GM12878 (cell line): ENCODE measurements at regions not wholly inside any gene's neighbourhood (a gene's known extent, or its start where the extent isn't known, plus 50 kb on each side); places are given as distances from the start of the nearest gene placed in this dataset.

ENCODE experiments used
- ATAC-seq: fragments of 200-7000 bp; cut with Tn5 transposase; 3 replicates; pipeline ENCODE4 v1.9.1; 2020; ENCODE audit warnings: mild to moderate bottlenecking, moderate library complexity
- BruUV-seq: library from RNA; stranded (reverse); fragments of 400-500 nt; replicated peaks from 2 replicates; lab custom pipeline; 2021; lab: Mats Ljungman, UMichigan
- CTCF ChIA-PET: fragments of 300-600 bp; sonication (Branson Sonifier 250); formaldehyde crosslinking; extraction: SDS; loops from one replicate; lab custom pipeline; 2021; ENCODE audit warnings: inconsistent platforms; lab: Yijun Ruan, JAX
- POLR2A ChIA-PET: fragments of 350-600 bp; formaldehyde crosslinking; extraction: SDS; loops from one replicate; lab custom pipeline; 2021; ENCODE audit warnings: inconsistent platforms; lab: Charles Lee
- RAD21 ChIA-PET: fragments of 300-600 bp; sonication (Branson Sonifier 250); formaldehyde crosslinking; loops from one replicate; lab custom pipeline; 2023; ENCODE audit warnings: antibody characterized with exemption; ENCODE audit not compliant: unreplicated experiment; lab: Charles Lee
- SMC1A ChIA-PET: fragments of 300-600 bp; sonication (Branson Sonifier 250); formaldehyde crosslinking; loops from one replicate; lab custom pipeline; 2023; ENCODE audit not compliant: unreplicated experiment, uncharacterized antibody; lab: Charles Lee
- DNase-seq: peaks from one replicate; pipeline ENCODE4 v3.0.0-alpha.2; 2011; ENCODE audit warnings: low read depth, low spot score
- FAIRE-seq: peaks from 3 replicates; lab custom pipeline; 2011; peaks lifted over from hg19 to GRCh38; lab: Jason Lieb, UNC
- H2AFZ ChIP-seq: 2 replicates; pipeline ENCODE4 v1.6.0; 2011; ENCODE audit warnings: low read depth, low read length, control low read depth; ENCODE audit not compliant: control insufficient read depth
- H3K27ac ChIP-seq: 2 replicates; pipeline ENCODE4 v1.5.1; 2011; ENCODE audit warnings: control low read depth; ENCODE audit not compliant: control insufficient read depth, insufficient read depth
- H3K27me3 ChIP-seq, 2 experiments: replicated peaks in 1 of 2; 2 replicates each; pipeline versions ENCODE4 v1.6.0 to v1.6.1; 2011; ENCODE audit warnings: low read length in 1 of 2; ENCODE audit not compliant: control insufficient read depth in 2 of 2, insufficient read depth in 2 of 2
- H3K36me3 ChIP-seq, 2 experiments: 2 replicates each; pipeline ENCODE4 v1.5.1; 2011; ENCODE audit warnings: low read length in 1 of 2; ENCODE audit not compliant: control insufficient read depth in 2 of 2, insufficient read depth in 2 of 2
- H3K4me1 ChIP-seq: 2 replicates; pipeline ENCODE4 v1.6.1; 2011; ENCODE audit warnings: mild to moderate bottlenecking, low read length, moderate library complexity, mixed read lengths; ENCODE audit not compliant: control insufficient read depth, insufficient read depth
- H3K4me2 ChIP-seq: 2 replicates; pipeline ENCODE4 v1.6.0; 2011; ENCODE audit warnings: control low read depth; ENCODE audit not compliant: control insufficient read depth, insufficient read depth
- H3K4me3 ChIP-seq: fragments of 200-600 bp; sonication (generic); 2 replicates; pipeline ENCODE4 v1.5.1; 2016
- H3K79me2 ChIP-seq: 2 replicates; pipeline ENCODE4 v1.6.0; 2011; ENCODE audit warnings: low read length; ENCODE audit not compliant: control insufficient read depth, insufficient read depth
- H3K9ac ChIP-seq: 2 replicates; pipeline ENCODE4 v1.8.0; 2011; ENCODE audit warnings: low read length, control low read depth, mixed read lengths; ENCODE audit not compliant: control insufficient read depth, insufficient read depth
- H3K9me3 ChIP-seq: replicated peaks from 3 replicates; pipeline ENCODE4 v1.5.1; 2011; ENCODE audit warnings: mild to moderate bottlenecking, low read length; ENCODE audit not compliant: control insufficient read depth, insufficient read depth
- H4K20me1 ChIP-seq: 2 replicates; pipeline ENCODE4 v1.6.0; 2011; ENCODE audit not compliant: control insufficient read depth, insufficient read depth
- ATF7 ChIP-seq: fragments of 450-650 bp; IDR thresholded peaks from 2 replicates; pipeline ENCODE4 v1.6.1; 2016; ENCODE audit warnings: low read depth, mild to moderate bottlenecking
- DPF2 ChIP-seq: fragments of 450-650 bp; IDR thresholded peaks from 2 replicates; pipeline ENCODE4 v1.6.1; 2017; ENCODE audit warnings: mild to moderate bottlenecking
- EZH2 ChIP-seq: IDR thresholded peaks from 2 replicates; pipeline ENCODE4 v1.6.1; 2012; ENCODE audit warnings: low read depth, mild to moderate bottlenecking, control low read depth, inconsistent platforms, low read length, borderline replicate concordance; ENCODE audit not compliant: control insufficient read depth
- MTA3 ChIP-seq: IDR thresholded peaks from 2 replicates; pipeline ENCODE4 v1.6.1; 2012; ENCODE audit warnings: low read length, inconsistent platforms, borderline replicate concordance
- MXI1 ChIP-seq: fragments of 150-350 bp; IDR thresholded peaks from 2 replicates; pipeline ENCODE4 v1.6.1; 2011; ENCODE audit warnings: low read depth, mild to moderate bottlenecking, inconsistent platforms, low read length, improper control_type of control experiment
- NFIC ChIP-seq: IDR thresholded peaks from 2 replicates; pipeline ENCODE4 v1.6.1; 2012; ENCODE audit warnings: low read depth, mild to moderate bottlenecking, inconsistent platforms, low read length, moderate library complexity
- NR2C2 ChIP-seq: IDR thresholded peaks from 2 replicates; pipeline ENCODE4 v1.6.1; 2011; ENCODE audit warnings: borderline replicate concordance, low read depth; ENCODE audit not compliant: control insufficient read depth, insufficient read length
- PAX5 ChIP-seq: IDR thresholded peaks from 2 replicates; pipeline ENCODE4 v1.6.1; 2011; ENCODE audit warnings: low read depth, low read length, borderline replicate concordance
- RB1 ChIP-seq: fragments of 450-650 bp; formaldehyde crosslinking; IDR thresholded peaks from 2 replicates; pipeline ENCODE4 v1.6.1; 2017; ENCODE audit warnings: mild to moderate bottlenecking, borderline replicate concordance
- RCOR1 ChIP-seq: conservative IDR thresholded peaks from 2 replicates; pipeline ENCODE4 v1.6.1; 2012; ENCODE audit warnings: low read depth, low read length, improper control_type of control experiment
- RFX5 ChIP-seq: IDR thresholded peaks from 2 replicates; pipeline ENCODE4 v1.6.1; 2011; ENCODE audit warnings: low read depth, low read length, improper control_type of control experiment
- SREBF2 ChIP-seq: IDR thresholded peaks from 2 replicates; pipeline ENCODE4 v1.6.1; 2012; ENCODE audit warnings: mild to moderate bottlenecking, low read length
- STAT1 ChIP-seq: fragments of 450-650 bp; conservative IDR thresholded peaks from 2 replicates; pipeline ENCODE4 v1.6.1; 2014; ENCODE audit warnings: antibody characterized with exemption, mild to moderate bottlenecking
- SUPT20H ChIP-seq: IDR thresholded peaks from 2 replicates; pipeline ENCODE4 v1.6.1; 2011; ENCODE audit warnings: low read depth, mild to moderate bottlenecking, low read length, moderate library complexity, borderline replicate concordance; ENCODE audit not compliant: control insufficient read depth
- SUZ12 ChIP-seq: fragments of 200-600 bp; sonication (generic); IDR thresholded peaks from one replicate; pipeline ENCODE4 v1.6.1; 2018; ENCODE audit warnings: antibody characterized with exemption, mild to moderate bottlenecking; ENCODE audit not compliant: unreplicated experiment
- TARDBP ChIP-seq: IDR thresholded peaks from 2 replicates; pipeline ENCODE4 v1.6.1; 2016; ENCODE audit warnings: borderline replicate concordance
- ZZZ3 ChIP-seq: IDR thresholded peaks from 2 replicates; pipeline ENCODE4 v1.6.1; 2011; ENCODE audit warnings: low read depth; ENCODE audit not compliant: control insufficient read depth, insufficient read length
- WGBS: methylation state at CpG from one replicate; pipeline ENCODE4 v1.1.6; 2016; ENCODE audit warnings: low lambda C conversion rate; ENCODE audit not compliant: insufficient replicate concordance, insufficient coverage; ENCODE audit errors: missing lambda C conversion rate; 5-methylcytosine and 5-hydroxymethylcytosine counted together
- in situ Hi-C: fragments of 300-500 bp; cut with MboI; formaldehyde crosslinking; loops from 9 replicates; pipeline ENCODE4 v1.14.3; 2018; ENCODE audit warnings: mixed read lengths
- intact Hi-C: fragments of 100-400 bp; cut with micrococcal nuclease; formaldehyde crosslinking; loops from one replicate; pipeline ENCODE4 v1.14.2; 2022; ENCODE audit not compliant: unreplicated experiment

DNA sequence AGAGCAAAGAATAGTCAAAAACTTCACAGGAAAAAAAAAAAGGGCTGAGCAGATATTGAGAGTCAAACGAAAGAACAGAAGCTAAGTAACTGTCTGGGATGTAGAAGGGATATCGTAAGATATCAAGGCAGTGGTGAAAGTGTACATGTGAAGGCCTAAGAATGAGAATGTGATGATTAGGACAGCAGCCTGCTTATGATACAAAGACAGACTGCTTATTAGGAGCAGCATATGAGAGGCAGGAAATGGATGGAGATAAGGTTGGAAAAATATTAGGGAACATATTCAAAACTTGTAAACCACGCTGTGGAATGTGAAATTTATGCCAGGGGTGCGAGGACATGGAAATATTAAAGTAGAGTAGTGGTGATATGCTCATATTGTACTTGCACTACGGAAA, 133.1 kb upstream of the FAM174A start:
- Histone ChIP-seq H3K9ac (no peak overlapping the region), H3K4me3 (no peak overlapping the region), H3K4me1 (no peaks in the 10 kb centered on the region), H3K27ac (no peak overlapping the region), H3K4me2 (no peak overlapping the region), H3K9me3 (no peaks in the 10 kb centered on the region), H4K20me1 (no peaks in the 10 kb centered on the region), H3K27me3 (no peaks in the 10 kb centered on the region), H3K79me2 (no peaks in the 10 kb centered on the region), H2AFZ (no peak overlapping the region), H3K36me3 (no peaks in the 10 kb centered on the region)
- intact Hi-C loops: no loop called here
- in situ Hi-C loops: no loop called here
- BruUV-seq: no TSS peak
- RAD21 ChIA-PET: no interaction called here
- DNase-seq (no peak), FAIRE-seq (no peak), ATAC-seq (no peak)
- TF ChIP-seq DPF2: no peak
- no peak for TF ChIP-seq SUZ12
- TF ChIP-seq RCOR1: no peak
- SMC1A ChIA-PET: interaction anchor here (0.9 kb wide), 1 partner anchor 608 kb away, joined by 3 read pairs; no protein-coding TSS in a partner anchor
- POLR2A ChIA-PET: no interaction called here
- WGBS: 25% methylated on average over 5 of the region's 5 CpGs
- CTCF ChIA-PET: interaction anchor here (0.6 kb wide), 1 partner anchor 73 kb away, joined by 3 read pairs; no protein-coding TSS in a partner anchor

DNA sequence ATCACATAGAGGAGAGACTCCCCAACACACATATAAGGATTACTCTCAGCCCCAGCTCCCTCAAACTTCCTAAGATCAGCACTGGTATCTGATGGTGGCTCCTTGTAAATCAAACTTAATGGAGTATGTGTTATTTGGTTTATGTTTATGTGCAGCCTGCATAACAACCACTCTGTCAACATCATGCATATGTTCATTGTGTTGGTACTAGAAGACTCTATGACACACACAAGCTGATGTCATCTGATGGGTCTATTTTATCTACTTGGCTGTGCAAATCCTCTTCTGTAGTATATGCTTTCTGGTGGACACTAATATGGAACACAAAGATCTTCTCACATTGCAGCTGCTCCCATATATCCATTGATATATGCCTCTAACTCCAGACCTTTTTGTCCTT, 134.0 kb upstream of the FAM174A start:
- H3K27ac ChIP-seq: no peak overlapping the region
- no peaks in the 10 kb centered on the region for H3K79me2 ChIP-seq
- H2AFZ ChIP-seq: no peak overlapping the region
- intact Hi-C loops: no loop called here
- H3K27me3 ChIP-seq: no peaks in the 10 kb centered on the region
- H3K36me3 ChIP-seq: no peaks in the 10 kb centered on the region
- no peak overlapping the region for H3K9ac ChIP-seq
- BruUV-seq: no TSS peak
- TF ChIP-seq SUPT20H: no peak
- no peak for TF ChIP-seq RFX5
- no peak for TF ChIP-seq PAX5
- no peak for TF ChIP-seq TARDBP
- no peak for TF ChIP-seq ZZZ3
- TF ChIP-seq SREBF2: no peak
- TF ChIP-seq ATF7: no peak
- no peak for TF ChIP-seq MTA3
- TF ChIP-seq MXI1: no peak
- no peak for TF ChIP-seq STAT1
- no peak for TF ChIP-seq EZH2
- TF ChIP-seq NR2C2: no peak
- TF ChIP-seq NFIC: no peak
- no peak for TF ChIP-seq RB1
- no peak for FAIRE-seq
- no peaks in the 10 kb centered on the region for H3K4me1 ChIP-seq
- DNase-seq: no peak
- no peaks in the 10 kb centered on the region for H4K20me1 ChIP-seq
- ChIA-PET SMC1A (interaction anchor here (0.9 kb wide), 1 partner anchor 609 kb away, joined by 3 read pairs; no protein-coding TSS in a partner anchor), CTCF (no interaction called here), POLR2A (no interaction called here), RAD21 (no interaction called here)
- in situ Hi-C loops: no loop called here
- H3K4me2 ChIP-seq: no peak overlapping the region
- H3K4me3 ChIP-seq: no peak overlapping the region
- no peak for ATAC-seq
- no peaks in the 10 kb centered on the region for H3K9me3 ChIP-seq
